ENCODE measurements at regions not wholly inside any gene's neighbourhood (a gene's known extent, or its start where the extent isn't known, plus 50 kb on each side); places are given as distances from the start of the nearest gene placed in this dataset.

GRCh38 chr5:15441433-15442192 is 58.4 kb upstream of the FBXL7 start:
- no peaks in the 10 kb centered on the region for H3K9me3 ChIP-seq (ENCODE audit: control insufficient read depth, insufficient read depth, low read length)
- TF ChIP-seq EZH2phosphoT487 (IDR thresholded peaks at IDR 0.05; ENCODE audit: borderline replicate concordance, low read length) (no peak), CTCF (IDR thresholded peaks at IDR 0.05; ENCODE audit: low read depth, low read length, poor library complexity, severe bottlenecking) (no peak)
- no peaks in the 10 kb centered on the region for H3K79me2 ChIP-seq (ENCODE audit: control insufficient read depth, low read length)
- no peaks in the 10 kb centered on the region for H3K9me2 ChIP-seq (replicated peaks; ENCODE audit: control insufficient read depth, low read length)
- no peaks in the 10 kb centered on the region for H3K4me1 ChIP-seq (ENCODE audit: control insufficient read depth, low read length)
- H3K4me2 ChIP-seq (ENCODE audit: low read length), result no peak overlapping the region
- H3K27me3 ChIP-seq (ENCODE audit: control insufficient read depth, low read length), result no peaks in the 10 kb centered on the region
- no peak overlapping the region for H3K27ac ChIP-seq (ENCODE audit: low read depth, low read length)
- no peaks in the 10 kb centered on the region for H3F3A ChIP-seq (ENCODE audit: control insufficient read depth, insufficient read depth)
- no peak overlapping the region for H3K4me3 ChIP-seq (ENCODE audit: low read length)
- no peaks in the 10 kb centered on the region for H3K36me3 ChIP-seq (ENCODE audit: control insufficient read depth, low read length)
- no peaks in the 10 kb centered on the region for H4K20me1 ChIP-seq (ENCODE audit: control insufficient read depth, insufficient read depth, low read depth, low read length)

- Histone ChIP-seq H4K20me1 (ENCODE audit: control insufficient read depth, insufficient read depth, low read depth, low read length) (no peaks in the 10 kb centered on the region), H3K4me2 (ENCODE audit: low read length) (no peak overlapping the region), H3K27me3 (ENCODE audit: control insufficient read depth, low read length) (no peaks in the 10 kb centered on the region), H3K36me3 (ENCODE audit: control insufficient read depth, low read length) (no peaks in the 10 kb centered on the region), H3K4me3 (ENCODE audit: low read length) (no peak overlapping the region), H3K4me1 (ENCODE audit: control insufficient read depth, low read length) (no peaks in the 10 kb centered on the region), H3K9me2 (replicated peaks; ENCODE audit: control insufficient read depth, low read length) (no peaks in the 10 kb centered on the region), H3F3A (ENCODE audit: control insufficient read depth, insufficient read depth) (no peaks in the 10 kb centered on the region), H3K9me3 (ENCODE audit: control insufficient read depth, insufficient read depth, low read length) (no peaks in the 10 kb centered on the region), H3K27ac (ENCODE audit: low read depth, low read length) (no peak overlapping the region), H3K79me2 (ENCODE audit: control insufficient read depth, low read length) (no peaks in the 10 kb centered on the region)
- TF ChIP-seq CTCF (IDR thresholded peaks at IDR 0.05; ENCODE audit: low read depth, low read length, poor library complexity, severe bottlenecking), result no peak
- TF ChIP-seq EZH2phosphoT487 (IDR thresholded peaks at IDR 0.05; ENCODE audit: borderline replicate concordance, low read length), result no peak
Observed at GRCh38 chr5:15440434-15440833, 59.5 kb upstream of the FBXL7 start.

- TF ChIP-seq CTCF (IDR thresholded peaks at IDR 0.05; ENCODE audit: low read depth, low read length, poor library complexity, severe bottlenecking) (no peak), EZH2phosphoT487 (IDR thresholded peaks at IDR 0.05; ENCODE audit: borderline replicate concordance, low read length) (no peak)
- Histone ChIP-seq H3K27me3 (ENCODE audit: control insufficient read depth, low read length) (no peaks in the 10 kb centered on the region), H4K20me1 (ENCODE audit: control insufficient read depth, insufficient read depth, low read depth, low read length) (no peaks in the 10 kb centered on the region), H3K4me3 (ENCODE audit: low read length) (no peak overlapping the region), H3K27ac (ENCODE audit: low read depth, low read length) (no peak overlapping the region), H3F3A (ENCODE audit: control insufficient read depth, insufficient read depth) (no peaks in the 10 kb centered on the region), H3K9me3 (ENCODE audit: control insufficient read depth, insufficient read depth, low read length) (no peaks in the 10 kb centered on the region), H3K79me2 (ENCODE audit: control insufficient read depth, low read length) (no peaks in the 10 kb centered on the region), H3K4me2 (ENCODE audit: low read length) (no peak overlapping the region), H3K36me3 (ENCODE audit: control insufficient read depth, low read length) (no peaks in the 10 kb centered on the region), H3K4me1 (ENCODE audit: control insufficient read depth, low read length) (no peaks in the 10 kb centered on the region), H3K9me2 (replicated peaks; ENCODE audit: control insufficient read depth, low read length) (no peaks in the 10 kb centered on the region)
Observed at GRCh38 chr5:15439801-15440200, 60.2 kb upstream of the FBXL7 start.

Data from DOHH2 (cell line).